Gastrocnemius medialis (tissue), 4 donors: ENCODE measurements at regions not wholly inside any gene's neighbourhood (a gene's known extent, or its start where the extent isn't known, plus 50 kb on each side); places are given as distances from the start of the nearest gene placed in this dataset.

Source experiments
- POLR2A ChIP-seq, 2 donors: fragments of 450-650 bp; IDR thresholded peaks; one replicate each; pipeline ENCODE4 v1.6.1; 2017; ENCODE audit warnings: antibody characterized with exemption in 2 of 2, mild to moderate bottlenecking in 2 of 2, moderate library complexity in 2 of 2
- TF ChIP-seq, protein P1 (sequence below), 5 experiments: fragments of 450-650 bp in 3 of 5; fragments of 200-600 bp in 2 of 5; sonication (generic) in 2 of 5; IDR thresholded peaks in 4 of 5; conservative IDR thresholded peaks in 1 of 5; 1 replicate in 4 of 5; 2 replicates in 1 of 5; pipeline ENCODE4 v1.5.1; 2016 to 2019; ENCODE audit warnings: antibody characterized with exemption in 5 of 5, mild to moderate bottlenecking in 3 of 5, moderate library complexity in 3 of 5

DNA sequence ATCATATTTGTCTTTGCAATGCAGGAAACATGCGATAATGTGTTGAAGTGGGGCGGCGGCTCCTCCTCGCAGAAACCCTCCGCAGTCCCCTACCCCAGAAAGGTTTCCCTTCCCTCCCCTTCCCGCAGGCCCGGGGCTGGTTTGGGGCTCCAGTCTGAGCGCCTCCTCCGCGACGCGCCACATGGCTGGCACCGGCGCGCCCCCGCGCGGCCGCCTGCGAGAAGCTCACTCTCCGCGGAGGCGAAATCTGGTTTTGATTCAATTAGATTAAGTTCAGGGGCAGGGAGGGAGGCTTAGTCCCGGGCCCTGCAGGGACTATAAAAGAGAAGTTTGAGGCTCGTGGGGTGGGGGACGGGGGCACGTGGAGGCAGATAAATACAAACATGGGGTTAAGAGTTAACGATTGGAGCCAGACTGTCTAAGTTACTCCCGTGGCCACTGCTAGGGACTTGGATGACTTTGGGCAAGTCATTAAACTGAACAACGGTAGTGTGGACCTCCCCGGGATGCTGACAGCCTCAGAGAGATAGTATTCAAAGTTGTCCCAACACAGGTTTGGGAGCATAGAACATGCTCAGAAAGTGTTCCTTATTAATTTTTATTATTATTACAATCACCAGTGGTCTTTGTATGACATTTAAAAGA is 69.4 kb downstream of the MSX2 start:
- TF ChIP-seq, protein P1, sequence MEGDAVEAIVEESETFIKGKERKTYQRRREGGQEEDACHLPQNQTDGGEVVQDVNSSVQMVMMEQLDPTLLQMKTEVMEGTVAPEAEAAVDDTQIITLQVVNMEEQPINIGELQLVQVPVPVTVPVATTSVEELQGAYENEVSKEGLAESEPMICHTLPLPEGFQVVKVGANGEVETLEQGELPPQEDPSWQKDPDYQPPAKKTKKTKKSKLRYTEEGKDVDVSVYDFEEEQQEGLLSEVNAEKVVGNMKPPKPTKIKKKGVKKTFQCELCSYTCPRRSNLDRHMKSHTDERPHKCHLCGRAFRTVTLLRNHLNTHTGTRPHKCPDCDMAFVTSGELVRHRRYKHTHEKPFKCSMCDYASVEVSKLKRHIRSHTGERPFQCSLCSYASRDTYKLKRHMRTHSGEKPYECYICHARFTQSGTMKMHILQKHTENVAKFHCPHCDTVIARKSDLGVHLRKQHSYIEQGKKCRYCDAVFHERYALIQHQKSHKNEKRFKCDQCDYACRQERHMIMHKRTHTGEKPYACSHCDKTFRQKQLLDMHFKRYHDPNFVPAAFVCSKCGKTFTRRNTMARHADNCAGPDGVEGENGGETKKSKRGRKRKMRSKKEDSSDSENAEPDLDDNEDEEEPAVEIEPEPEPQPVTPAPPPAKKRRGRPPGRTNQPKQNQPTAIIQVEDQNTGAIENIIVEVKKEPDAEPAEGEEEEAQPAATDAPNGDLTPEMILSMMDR (IDR thresholded peaks at IDR 0.05 in 4 of 5, conservative IDR thresholded peaks at IDR 0.05 in 1 of 5): peak; percentile 47 to 77 (median 68)
- TF ChIP-seq POLR2A (IDR thresholded peaks at IDR 0.05): no peak
